ENCODE measurements at regions not wholly inside any gene's neighbourhood (a gene's known extent, or its start where the extent isn't known, plus 50 kb on each side); places are given as distances from the start of the nearest gene placed in this dataset.

- no peak for DNase-seq (ENCODE audit: low spot score)
- no peak for TF ChIP-seq CTCF (IDR thresholded peaks at IDR 0.05; ENCODE audit: extremely low read depth, missing control alignments)
These were observed 438.5 kb downstream of the DYNC2H1 start for GRCh38 chr11:103547691-103548090.

GRCh38 chr11:103548838-103549237, 439.6 kb downstream of the DYNC2H1 start:
- no peak for DNase-seq (ENCODE audit: low spot score)
- no peak for TF ChIP-seq CTCF (IDR thresholded peaks at IDR 0.05; ENCODE audit: extremely low read depth, missing control alignments)

- TF ChIP-seq CTCF (IDR thresholded peaks at IDR 0.05; ENCODE audit: extremely low read depth, missing control alignments): no peak
- no peak for DNase-seq (ENCODE audit: low spot score)
These were observed 441.6 kb downstream of the DYNC2H1 start for GRCh38 chr11:103550811-103551210.

GRCh38 chr11:103552086-103552485, 442.9 kb downstream of the DYNC2H1 start:
- no peak for TF ChIP-seq CTCF (IDR thresholded peaks at IDR 0.05; ENCODE audit: extremely low read depth, missing control alignments)
- no peak for DNase-seq (ENCODE audit: low spot score)

GRCh38 chr11:103556171-103556570, 446.9 kb downstream of the DYNC2H1 start:
- TF ChIP-seq CTCF (IDR thresholded peaks at IDR 0.05; ENCODE audit: extremely low read depth, missing control alignments): no peak

GRCh38 chr11:103566116-103566515, 456.9 kb downstream of the DYNC2H1 start:
- no peak for TF ChIP-seq CTCF (IDR thresholded peaks at IDR 0.05; ENCODE audit: extremely low read depth, missing control alignments)
- no peak for DNase-seq (ENCODE audit: low spot score)

More at GRCh38 chr11:103556171-103556570, 446.9 kb downstream of the DYNC2H1 start:
- DNase-seq (ENCODE audit: low spot score): no peak

- DNase-seq (ENCODE audit: low spot score): no peak
- no peak for TF ChIP-seq CTCF (IDR thresholded peaks at IDR 0.05; ENCODE audit: extremely low read depth, missing control alignments)
These were observed 454.7 kb upstream of the DDI1 start for GRCh38 chr11:103581760-103582159.
